Keratinocyte (primary cell): ENCODE measurements at regions not wholly inside any gene's neighbourhood (a gene's known extent, or its start where the extent isn't known, plus 50 kb on each side); places are given as distances from the start of the nearest gene placed in this dataset.

ENCODE experiments used
- DNase-seq: peaks from one replicate; pipeline ENCODE4 v3.0.0-alpha.2; 2011; ENCODE audit warnings: low read depth, missing footprints, low spot score
- FAIRE-seq: peaks from 2 replicates; lab custom pipeline; 2011; peaks lifted over from hg19 to GRCh38; lab: Jason Lieb, UNC
- H2AFZ ChIP-seq: 2 replicates; pipeline ENCODE4 v1.6.0; 2012; ENCODE audit warnings: low read length, control low read depth, inconsistent platforms; ENCODE audit not compliant: control insufficient read depth
- H3K27ac ChIP-seq: 2 replicates; pipeline ENCODE4 v1.5.1; 2011; ENCODE audit warnings: low read length; ENCODE audit not compliant: control insufficient read depth, insufficient read depth
- H3K27me3 ChIP-seq: 3 replicates; pipeline ENCODE4 v1.6.0; 2011; ENCODE audit warnings: low read length; ENCODE audit not compliant: control insufficient read depth, insufficient read depth; ENCODE audit errors: extremely low read depth
- H3K36me3 ChIP-seq, 2 experiments: 2 replicates in 1 of 2; 3 replicates in 1 of 2; pipeline ENCODE4 v1.5.1; 2011; ENCODE audit warnings: low read length in 2 of 2, mild to moderate bottlenecking in 1 of 2; ENCODE audit not compliant: control insufficient read depth in 2 of 2, insufficient read depth in 2 of 2; ENCODE audit errors: extremely low read depth in 1 of 2
- H3K4me1 ChIP-seq: 3 replicates; pipeline ENCODE4 v1.5.1; 2011; ENCODE audit warnings: low read length; ENCODE audit not compliant: control insufficient read depth, insufficient read depth; ENCODE audit errors: extremely low read depth
- H3K4me2 ChIP-seq: 3 replicates; pipeline ENCODE4 v1.6.0; 2011; ENCODE audit warnings: low read depth, low read length; ENCODE audit not compliant: control insufficient read depth, insufficient read depth; ENCODE audit errors: extremely low read depth
- H3K4me3 ChIP-seq, 3 experiments: fragments of 200-600 bp in 1 of 3; sonication (generic) in 1 of 3; 2 replicates in 2 of 3; 3 replicates in 1 of 3; pipeline ENCODE4 v1.5.1; 2011 to 2016; ENCODE audit warnings: low read length in 3 of 3, mild to moderate bottlenecking in 3 of 3, control low read depth in 2 of 3, inconsistent platforms in 1 of 3, low read depth in 1 of 3, mixed read lengths in 1 of 3, mixed run types in 1 of 3, moderate library complexity in 1 of 3; ENCODE audit not compliant: control insufficient read depth in 2 of 3, insufficient read depth in 2 of 3; ENCODE audit errors: extremely low read depth in 1 of 3
- H3K79me2 ChIP-seq: 2 replicates; pipeline ENCODE4 v1.6.0; 2012; ENCODE audit warnings: low read length; ENCODE audit not compliant: control insufficient read depth, insufficient read depth
- H3K9ac ChIP-seq: 3 replicates; pipeline ENCODE4 v1.6.0; 2011; ENCODE audit warnings: low read length; ENCODE audit not compliant: control insufficient read depth, insufficient read depth; ENCODE audit errors: extremely low read depth
- H3K9me1 ChIP-seq: 3 replicates; pipeline ENCODE4 v1.6.0; 2011; ENCODE audit warnings: low read length; ENCODE audit not compliant: control insufficient read depth, insufficient read depth; ENCODE audit errors: extremely low read depth
- H3K9me3 ChIP-seq: 2 replicates; pipeline ENCODE4 v1.5.1; 2012; ENCODE audit warnings: low read depth, low read length; ENCODE audit not compliant: control insufficient read depth
- H4K20me1 ChIP-seq: 3 replicates; pipeline ENCODE4 v1.6.0; 2011; ENCODE audit warnings: low read length; ENCODE audit not compliant: control insufficient read depth, insufficient read depth; ENCODE audit errors: extremely low read depth
- CTCF ChIP-seq, 3 experiments: IDR thresholded peaks in 1 of 3; conservative IDR thresholded peaks in 1 of 3; optimal IDR thresholded peaks in 1 of 3; 2 replicates in 2 of 3; 3 replicates in 1 of 3; pipeline versions ENCODE3 to v1.5.1; 2011; ENCODE audit warnings: low read length in 3 of 3, mild to moderate bottlenecking in 3 of 3, moderate library complexity in 2 of 3, control low read depth in 1 of 3, inconsistent platforms in 1 of 3; ENCODE audit not compliant: insufficient read depth in 2 of 3; ENCODE audit errors: extremely low read depth in 1 of 3
- EZH2 ChIP-seq: IDR thresholded peaks from one replicate; pipeline ENCODE4 v1.6.1; 2012; ENCODE audit warnings: inconsistent platforms, mild to moderate bottlenecking, low read length, moderate library complexity
- dilution Hi-C: fragments of 300-500 bp; cut with MboI; formaldehyde crosslinking; loops from one replicate; pipeline ENCODE4 v1.7.0; 2020; ENCODE audit warnings: low sequenced_read_pairs; ENCODE audit not compliant: extremely low pct_ligation_motif_present

- H3K4me1 ChIP-seq = no peaks in the 10 kb centered on the region
- H4K20me1 ChIP-seq = no peaks in the 10 kb centered on the region
- no peaks in the 10 kb centered on the region for H3K27me3 ChIP-seq
- FAIRE-seq (no peak), DNase-seq (no peak)
- no peak overlapping the region for H3K4me2 ChIP-seq
- no peaks in the 10 kb centered on the region for H3K79me2 ChIP-seq
- no peaks in the 10 kb centered on the region for H3K9me3 ChIP-seq
- dilution Hi-C loops = no loop called here
- no peaks in the 10 kb centered on the region for H3K9me1 ChIP-seq
- H3K27ac ChIP-seq = no peak overlapping the region
- no peak for TF ChIP-seq EZH2
- no peak for TF ChIP-seq CTCF (optimal IDR thresholded peaks at IDR 0.05 in 1 of 3, IDR thresholded peaks at IDR 0.05 in 1 of 3, conservative IDR thresholded peaks at IDR 0.05 in 1 of 3; ENCODE audit: extremely low read depth in 1 of 3, insufficient read depth in 2 of 3, low read length in 3 of 3)
- H3K36me3 ChIP-seq = no peaks in the 10 kb centered on the region
- H3K9ac ChIP-seq = no peak overlapping the region
- H2AFZ ChIP-seq = no peak overlapping the region
- no peak overlapping the region for H3K4me3 ChIP-seq
Measured at GRCh38 chr3:106877627-106878026, 499.6 kb upstream of the CCDC54 start.

- Histone ChIP-seq H3K27ac (no peak overlapping the region), H3K4me3 (no peak overlapping the region), H3K4me1 (no peaks in the 10 kb centered on the region), H3K36me3 (no peaks in the 10 kb centered on the region), H3K27me3 (no peaks in the 10 kb centered on the region), H2AFZ (no peak overlapping the region), H3K9me3 (no peaks in the 10 kb centered on the region), H3K79me2 (no peaks in the 10 kb centered on the region), H4K20me1 (no peaks in the 10 kb centered on the region), H3K4me2 (no peak overlapping the region), H3K9me1 (no peaks in the 10 kb centered on the region), H3K9ac (no peak overlapping the region)
- TF ChIP-seq EZH2 = no peak
- FAIRE-seq (no peak), DNase-seq (no peak)
- dilution Hi-C loops = no loop called here
Measured at GRCh38 chr3:106880206-106880605, 497.0 kb upstream of the CCDC54 start.

- H3K79me2 ChIP-seq = no peaks in the 10 kb centered on the region
- H3K36me3 ChIP-seq = no peaks in the 10 kb centered on the region
- H2AFZ ChIP-seq = no peak overlapping the region
- DNase-seq (no peak), FAIRE-seq (no peak)
- no peaks in the 10 kb centered on the region for H4K20me1 ChIP-seq
- no peaks in the 10 kb centered on the region for H3K9me1 ChIP-seq
- dilution Hi-C loops = no loop called here
- no peak overlapping the region for H3K9ac ChIP-seq
- H3K4me1 ChIP-seq = no peaks in the 10 kb centered on the region
- H3K27ac ChIP-seq = no peak overlapping the region
- H3K9me3 ChIP-seq = no peaks in the 10 kb centered on the region
- H3K4me2 ChIP-seq = no peak overlapping the region
- no peak overlapping the region for H3K4me3 ChIP-seq
- no peaks in the 10 kb centered on the region for H3K27me3 ChIP-seq
- TF ChIP-seq EZH2 (no peak), CTCF (optimal IDR thresholded peaks at IDR 0.05 in 1 of 3, IDR thresholded peaks at IDR 0.05 in 1 of 3, conservative IDR thresholded peaks at IDR 0.05 in 1 of 3; ENCODE audit: extremely low read depth in 1 of 3, insufficient read depth in 2 of 3, low read length in 3 of 3) (no peak)
Measured at GRCh38 chr3:106881186-106881585, 496.1 kb upstream of the CCDC54 start.
